NT2/D1 (cell line): ENCODE measurements at regions not wholly inside any gene's neighbourhood (a gene's known extent, or its start where the extent isn't known, plus 50 kb on each side); places are given as distances from the start of the nearest gene placed in this dataset.
A peak's percentile ranks its signal among the peaks of the same experiment; 100 is the strongest.

Experiments used
- DNase-seq: peaks from one replicate; pipeline ENCODE4 v3.0.0-alpha.2; 2011; ENCODE audit warnings: low read depth, low spot score
- H3K27me3 ChIP-seq: 2 replicates; pipeline ENCODE4 v1.6.0; 2011; ENCODE audit warnings: mild to moderate bottlenecking; ENCODE audit not compliant: insufficient read length, insufficient read depth
- H3K36me3 ChIP-seq: 2 replicates; pipeline ENCODE4 v1.6.1; 2011; ENCODE audit warnings: mild to moderate bottlenecking, low read length, mixed read lengths; ENCODE audit not compliant: insufficient read depth, insufficient read length
- H3K4me1 ChIP-seq: 2 replicates; pipeline ENCODE4 v1.5.1; 2011; ENCODE audit not compliant: insufficient read depth, insufficient read length
- H3K4me3 ChIP-seq: 2 replicates; pipeline ENCODE4 v1.5.1; 2011; ENCODE audit warnings: low read depth; ENCODE audit not compliant: insufficient read length
- H3K9ac ChIP-seq: 2 replicates; pipeline ENCODE4 v1.6.0; 2011; ENCODE audit warnings: low read depth; ENCODE audit not compliant: insufficient read length
- H3K9me3 ChIP-seq: 2 replicates; pipeline ENCODE4 v1.5.1; 2011; ENCODE audit warnings: mild to moderate bottlenecking, low read length; ENCODE audit not compliant: insufficient read depth
- SUZ12 ChIP-seq: IDR thresholded peaks from 2 replicates; pipeline ENCODE4 v1.6.1; 2011; ENCODE audit not compliant: insufficient read length, insufficient read depth; ENCODE audit errors: extremely low read depth
- YY1 ChIP-seq: IDR thresholded peaks from 2 replicates; pipeline ENCODE4 v1.6.1; 2011; ENCODE audit not compliant: insufficient read length, insufficient read depth
- ZNF274 ChIP-seq: IDR thresholded peaks from 2 replicates; pipeline ENCODE4 v1.6.1; 2011; ENCODE audit warnings: mild to moderate bottlenecking, low read depth, low read length

DNA sequence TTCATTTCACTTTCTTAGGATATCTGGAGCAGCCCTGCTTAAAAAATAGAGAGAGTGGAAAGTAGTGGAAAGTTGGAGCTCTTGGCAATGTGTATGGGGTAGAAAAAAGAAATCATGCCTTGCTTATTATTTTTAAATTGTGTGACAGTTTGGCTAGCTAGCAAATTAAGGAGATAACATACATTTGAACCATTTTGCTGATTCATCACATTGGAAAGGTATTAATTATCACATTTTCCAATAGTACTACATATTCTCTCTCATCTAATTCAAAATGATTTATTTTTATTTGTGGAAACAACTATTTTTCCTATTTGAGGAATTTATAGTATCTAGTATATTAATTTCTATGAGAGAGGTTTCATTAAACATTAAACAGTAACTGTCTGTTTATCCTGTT is 280.4 kb downstream of the KLHL4 start:
- no peaks in the 10 kb centered on the region for H3K36me3 ChIP-seq
- no peaks in the 10 kb centered on the region for H3K4me1 ChIP-seq
- no peaks in the 10 kb centered on the region for H3K9me3 ChIP-seq
- no peaks in the 10 kb centered on the region for H3K27me3 ChIP-seq
- no peak for DNase-seq
- H3K4me3 ChIP-seq: no peak overlapping the region
- no peak for TF ChIP-seq ZNF274
- TF ChIP-seq SUZ12: no peak
- no peak for TF ChIP-seq YY1
- no peak overlapping the region for H3K9ac ChIP-seq

GRCh38 chrX:87805829-87806490 is 288.4 kb downstream of the KLHL4 start:
- Histone ChIP-seq H3K9ac (no peak overlapping the region), H3K9me3 (no peaks in the 10 kb centered on the region), H3K4me3 (no peak overlapping the region), H3K36me3 (no peaks in the 10 kb centered on the region), H3K4me1 (no peaks in the 10 kb centered on the region), H3K27me3 (no peaks in the 10 kb centered on the region)
- no peak for TF ChIP-seq SUZ12
- no peak for TF ChIP-seq ZNF274
- no peak for TF ChIP-seq YY1
- peak; percentile 8 for DNase-seq

DNA sequence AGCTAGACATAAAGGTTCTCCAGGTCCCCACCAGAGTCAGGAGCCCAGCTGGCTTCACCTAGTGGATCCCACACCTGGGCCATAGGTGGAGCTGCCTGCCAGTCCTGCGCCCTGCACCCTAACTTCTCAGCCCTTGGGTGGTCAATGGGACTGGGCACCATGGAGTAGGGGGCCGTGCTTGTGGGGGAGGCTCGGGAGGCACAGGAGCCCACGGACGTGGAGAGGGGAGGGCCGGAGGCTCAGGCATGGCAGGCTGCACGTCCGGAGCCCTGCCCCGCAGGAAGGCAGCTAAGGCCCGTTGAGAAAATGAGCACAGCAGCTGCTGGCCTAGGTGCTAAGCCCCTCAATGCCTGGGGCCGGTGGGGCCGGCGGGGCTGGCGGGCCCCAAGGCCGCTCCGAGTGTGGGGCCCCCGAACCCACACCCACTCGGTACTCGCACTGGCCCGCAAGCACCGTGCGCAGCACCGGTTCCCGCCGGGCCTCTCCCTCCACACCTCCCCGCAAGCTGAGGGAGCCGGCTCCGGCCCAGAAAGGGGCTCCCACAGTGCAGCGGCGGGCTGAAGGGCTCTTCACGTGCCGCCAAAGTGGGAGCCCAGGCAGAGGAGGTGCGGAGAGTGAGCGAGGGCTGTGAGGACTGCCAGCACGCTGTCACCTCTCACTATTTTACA is 291.1 kb downstream of the KLHL4 start:
- TF ChIP-seq YY1: no peak
- TF ChIP-seq ZNF274: no peak
- TF ChIP-seq SUZ12: no peak
- no peak for DNase-seq

GRCh38 chrX:87813566-87813965 is 296.0 kb downstream of the KLHL4 start:
- Histone ChIP-seq H3K27me3 (no peaks in the 10 kb centered on the region), H3K9ac (no peak overlapping the region), H3K9me3 (no peaks in the 10 kb centered on the region), H3K4me1 (no peaks in the 10 kb centered on the region), H3K4me3 (no peak overlapping the region), H3K36me3 (no peaks in the 10 kb centered on the region)
- TF ChIP-seq YY1 (no peak), SUZ12 (no peak), ZNF274 (no peak)
- DNase-seq: no peak

More for the DNA sequence above, 291.1 kb downstream of the KLHL4 start:
- Histone ChIP-seq H3K27me3 (no peaks in the 10 kb centered on the region), H3K4me3 (no peak overlapping the region), H3K36me3 (no peaks in the 10 kb centered on the region), H3K9me3 (no peaks in the 10 kb centered on the region), H3K9ac (no peak overlapping the region), H3K4me1 (no peaks in the 10 kb centered on the region)

GRCh38 chrX:87846956-87847355 is 329.4 kb downstream of the KLHL4 start:
- TF ChIP-seq ZNF274 (no peak), YY1 (no peak), SUZ12 (no peak)
- no peak for DNase-seq
- Histone ChIP-seq H3K4me1 (no peaks in the 10 kb centered on the region), H3K27me3 (no peaks in the 10 kb centered on the region), H3K36me3 (no peaks in the 10 kb centered on the region), H3K4me3 (no peak overlapping the region), H3K9me3 (no peaks in the 10 kb centered on the region), H3K9ac (no peak overlapping the region)

- DNase-seq: no peak
- no peaks in the 10 kb centered on the region for H3K4me1 ChIP-seq
These were observed 355.8 kb downstream of the KLHL4 start for GRCh38 chrX:87873347-87873941.

GRCh38 chrX:87874043-87874442 is 356.4 kb downstream of the KLHL4 start:
- Histone ChIP-seq H3K4me1 (no peaks in the 10 kb centered on the region), H3K36me3 (no peaks in the 10 kb centered on the region), H3K9ac (no peak overlapping the region), H3K9me3 (no peaks in the 10 kb centered on the region), H3K4me3 (no peak overlapping the region), H3K27me3 (no peaks in the 10 kb centered on the region)
- TF ChIP-seq SUZ12 (no peak), ZNF274 (no peak), YY1 (no peak)
- no peak for DNase-seq

More at GRCh38 chrX:87873347-87873941, 355.8 kb downstream of the KLHL4 start:
- Histone ChIP-seq H3K27me3 (no peaks in the 10 kb centered on the region), H3K4me3 (no peak overlapping the region), H3K9me3 (no peaks in the 10 kb centered on the region), H3K36me3 (no peaks in the 10 kb centered on the region), H3K9ac (no peak overlapping the region)
- no peak for TF ChIP-seq YY1
- no peak for TF ChIP-seq SUZ12
- no peak for TF ChIP-seq ZNF274
